GM13976 (cell line): ENCODE measurements at regions not wholly inside any gene's neighbourhood (a gene's known extent, or its start where the extent isn't known, plus 50 kb on each side); places are given as distances from the start of the nearest gene placed in this dataset.

Experiments
- DNase-seq: peaks from one replicate; pipeline ENCODE4 v3.0.0; 2012; ENCODE audit warnings: low spot score
- in situ Hi-C: fragments of 300-500 bp; cut with MboI; formaldehyde crosslinking; loops from one replicate; pipeline ENCODE4 v1.12.0; 2022; ENCODE audit warnings: low sequenced_read_pairs, mixed read lengths, inconsistent platforms; ENCODE audit not compliant: unreplicated experiment
- TF ChIP-seq, protein P1 (sequence below): IDR thresholded peaks from 2 replicates; pipeline ENCODE4 v1.5.1; 2012; ENCODE audit warnings: borderline replicate concordance, mild to moderate bottlenecking; ENCODE audit not compliant: insufficient read depth; ENCODE audit errors: extremely low read depth, missing control alignments, control extremely low read depth

DNA sequence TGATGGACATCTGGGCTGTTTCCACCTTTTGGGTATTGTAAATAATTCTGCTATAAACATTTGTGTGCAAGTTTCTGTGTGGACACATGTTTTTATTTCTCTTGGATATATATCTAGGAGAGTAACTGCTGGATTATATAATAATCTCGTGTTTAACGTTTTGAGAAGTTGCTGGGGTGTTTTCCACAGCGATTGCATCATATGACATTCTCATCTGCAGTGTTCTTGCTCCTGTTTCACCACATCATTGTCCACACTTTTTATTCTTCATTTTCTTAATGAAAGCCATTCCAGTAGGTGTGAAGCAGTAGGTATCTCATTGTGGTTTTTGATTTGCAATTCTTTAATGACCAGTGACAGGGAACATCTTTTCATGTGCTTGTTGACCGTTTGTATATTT lies 56.9 kb upstream of the ALKAL2 start:
- in situ Hi-C loops, result no loop called here
- DNase-seq, result no peak
- TF ChIP-seq, protein P1, sequence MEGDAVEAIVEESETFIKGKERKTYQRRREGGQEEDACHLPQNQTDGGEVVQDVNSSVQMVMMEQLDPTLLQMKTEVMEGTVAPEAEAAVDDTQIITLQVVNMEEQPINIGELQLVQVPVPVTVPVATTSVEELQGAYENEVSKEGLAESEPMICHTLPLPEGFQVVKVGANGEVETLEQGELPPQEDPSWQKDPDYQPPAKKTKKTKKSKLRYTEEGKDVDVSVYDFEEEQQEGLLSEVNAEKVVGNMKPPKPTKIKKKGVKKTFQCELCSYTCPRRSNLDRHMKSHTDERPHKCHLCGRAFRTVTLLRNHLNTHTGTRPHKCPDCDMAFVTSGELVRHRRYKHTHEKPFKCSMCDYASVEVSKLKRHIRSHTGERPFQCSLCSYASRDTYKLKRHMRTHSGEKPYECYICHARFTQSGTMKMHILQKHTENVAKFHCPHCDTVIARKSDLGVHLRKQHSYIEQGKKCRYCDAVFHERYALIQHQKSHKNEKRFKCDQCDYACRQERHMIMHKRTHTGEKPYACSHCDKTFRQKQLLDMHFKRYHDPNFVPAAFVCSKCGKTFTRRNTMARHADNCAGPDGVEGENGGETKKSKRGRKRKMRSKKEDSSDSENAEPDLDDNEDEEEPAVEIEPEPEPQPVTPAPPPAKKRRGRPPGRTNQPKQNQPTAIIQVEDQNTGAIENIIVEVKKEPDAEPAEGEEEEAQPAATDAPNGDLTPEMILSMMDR, result no peak

DNA sequence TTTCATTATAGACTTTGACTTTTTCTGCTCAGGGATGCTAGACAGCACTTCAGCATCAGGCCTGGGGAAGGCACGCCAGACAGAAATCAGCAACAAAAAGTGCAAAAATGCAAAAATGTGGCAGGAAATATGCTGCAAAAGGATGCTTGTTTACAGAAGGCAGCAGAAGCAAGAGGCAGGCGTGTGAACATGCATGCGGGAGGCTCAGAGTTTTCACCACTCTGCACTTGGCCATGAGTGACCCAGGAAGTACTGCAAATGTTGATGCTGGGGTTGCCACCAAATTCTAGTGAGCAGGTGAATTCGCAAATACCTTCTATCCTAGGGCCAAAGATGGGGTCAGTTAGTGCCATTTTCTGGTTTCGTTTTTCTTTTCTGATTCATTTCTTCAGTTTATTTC lies 55.5 kb upstream of the ALKAL2 start:
- in situ Hi-C loops, result no loop called here
- DNase-seq, result no peak
- TF ChIP-seq, protein P1, result no peak

DNA sequence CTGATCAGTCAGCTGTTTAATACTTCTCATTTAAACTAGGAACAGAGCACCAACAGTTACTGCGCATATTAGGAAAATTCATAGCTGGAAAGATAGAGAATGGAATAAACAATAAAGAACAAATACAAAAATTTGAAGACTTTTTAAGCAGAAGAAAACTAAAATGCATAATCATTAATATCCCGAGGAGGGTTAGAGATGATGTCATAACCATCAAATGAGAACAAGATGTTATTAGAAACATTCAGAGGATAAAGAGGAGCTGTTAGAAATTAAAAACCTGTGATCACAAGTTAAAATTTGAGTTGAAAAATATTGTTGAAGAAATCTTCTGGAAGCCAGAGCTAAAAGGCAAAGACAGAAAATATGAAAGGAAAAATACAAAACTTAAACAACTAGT lies 54.0 kb upstream of the ALKAL2 start:
- no peak for DNase-seq
- TF ChIP-seq, protein P1, result no peak
- in situ Hi-C loops, result no loop called here

DNA sequence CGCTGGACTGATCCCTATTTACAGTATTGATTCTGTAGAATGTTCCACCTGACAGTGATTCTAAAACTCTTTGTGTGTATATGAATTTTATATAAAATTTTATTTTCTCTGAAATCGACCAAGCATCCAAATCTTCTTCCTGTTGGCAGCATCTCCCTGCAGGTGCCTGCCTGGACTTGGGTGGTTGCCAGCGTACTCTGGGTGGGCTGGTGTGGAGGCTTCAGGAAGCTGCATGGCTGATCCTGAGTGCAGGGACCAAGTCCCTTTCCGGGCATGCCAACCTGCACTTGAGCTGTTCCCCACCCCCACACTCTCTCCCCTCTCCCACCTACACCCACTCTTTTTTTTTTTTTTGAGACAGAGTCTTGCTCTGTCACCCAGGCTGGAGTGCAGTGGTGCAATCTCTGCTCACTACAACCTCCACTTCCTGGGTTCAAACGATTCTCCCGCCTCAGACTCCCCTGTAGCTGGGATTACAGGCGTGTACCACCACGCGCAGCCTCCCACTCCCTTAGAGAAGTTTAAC lies 53.2 kb upstream of the ALKAL2 start:
- DNase-seq, result no peak
- in situ Hi-C loops, result no loop called here
- TF ChIP-seq, protein P1, result no peak
